Activated CD4-positive, CD25-positive, alpha-beta regulatory T cell treated with anti-CD3 and anti-CD28 coated beads, Interleukin-2, amount 50 U/mL, for 72 hours (primary cell): ENCODE measurements at regions not wholly inside any gene's neighbourhood (a gene's known extent, or its start where the extent isn't known, plus 50 kb on each side); places are given as distances from the start of the nearest gene placed in this dataset.

Source experiments
- DNase-seq: peaks from one replicate; pipeline ENCODE4 v3.0.0; 2021

DNA sequence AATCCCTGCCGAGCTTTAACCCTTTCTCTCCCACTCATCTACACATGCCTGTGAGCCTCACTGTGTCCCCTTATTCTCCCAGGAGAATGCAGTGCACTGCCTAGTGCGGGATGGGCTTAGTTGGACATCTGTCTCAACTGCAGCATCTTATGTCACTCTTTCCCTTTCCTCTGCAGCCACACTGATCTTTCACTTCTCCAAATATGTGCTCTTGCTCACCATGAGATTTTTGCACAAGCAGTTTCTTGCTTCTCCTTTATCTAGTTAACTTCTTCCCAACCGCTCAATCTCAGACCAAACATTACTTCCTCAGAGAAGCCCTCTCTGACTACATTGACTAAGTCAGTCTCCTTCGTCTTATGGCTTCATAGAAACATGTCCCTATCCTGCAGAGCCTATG is 292.3 kb downstream of the KBTBD8 start:
- no peak for DNase-seq

DNA sequence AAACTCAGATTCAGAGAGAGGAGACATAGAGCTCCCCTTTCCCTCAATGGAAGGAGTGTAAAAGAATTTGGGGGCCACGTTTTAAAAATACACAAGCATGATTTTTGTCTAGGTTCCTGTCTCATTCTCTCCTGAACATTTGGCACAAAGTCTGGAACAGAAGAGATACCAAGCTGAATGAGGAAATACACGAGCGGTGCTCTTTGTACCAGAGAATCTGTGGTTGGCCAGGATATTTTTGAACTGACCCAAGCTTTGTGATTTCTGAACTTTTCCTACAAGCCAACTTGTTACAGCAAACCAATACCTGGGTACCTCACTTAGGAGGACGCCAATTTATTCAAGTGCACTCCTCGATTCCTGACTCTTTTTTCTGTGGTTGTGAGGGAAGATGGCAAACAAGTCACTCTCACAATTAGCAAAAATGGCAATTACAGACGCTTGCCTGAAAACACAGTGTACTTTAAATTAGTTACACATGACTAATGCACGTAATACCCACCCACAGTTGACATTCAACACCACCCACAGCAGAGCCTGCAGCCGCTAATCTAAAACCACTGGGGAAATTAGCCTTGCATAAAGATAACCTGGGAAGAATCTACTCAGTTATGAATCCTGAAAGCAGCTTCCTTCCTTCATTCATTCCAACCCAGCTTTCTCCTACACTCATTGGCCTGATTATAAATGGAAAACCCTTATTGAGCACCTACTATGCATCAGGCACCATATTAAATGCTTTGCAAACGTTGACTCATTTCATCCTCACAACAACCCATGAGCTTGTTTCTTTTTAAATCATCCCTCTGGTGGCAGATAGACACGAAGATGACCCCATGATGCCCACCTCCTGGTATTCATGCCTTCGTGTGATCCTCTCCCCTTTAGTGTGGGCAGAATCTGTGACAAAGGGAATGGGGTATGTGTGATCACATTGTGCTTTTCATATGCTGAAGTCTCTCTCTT is 293.5 kb downstream of the KBTBD8 start:
- no peak for DNase-seq

DNA sequence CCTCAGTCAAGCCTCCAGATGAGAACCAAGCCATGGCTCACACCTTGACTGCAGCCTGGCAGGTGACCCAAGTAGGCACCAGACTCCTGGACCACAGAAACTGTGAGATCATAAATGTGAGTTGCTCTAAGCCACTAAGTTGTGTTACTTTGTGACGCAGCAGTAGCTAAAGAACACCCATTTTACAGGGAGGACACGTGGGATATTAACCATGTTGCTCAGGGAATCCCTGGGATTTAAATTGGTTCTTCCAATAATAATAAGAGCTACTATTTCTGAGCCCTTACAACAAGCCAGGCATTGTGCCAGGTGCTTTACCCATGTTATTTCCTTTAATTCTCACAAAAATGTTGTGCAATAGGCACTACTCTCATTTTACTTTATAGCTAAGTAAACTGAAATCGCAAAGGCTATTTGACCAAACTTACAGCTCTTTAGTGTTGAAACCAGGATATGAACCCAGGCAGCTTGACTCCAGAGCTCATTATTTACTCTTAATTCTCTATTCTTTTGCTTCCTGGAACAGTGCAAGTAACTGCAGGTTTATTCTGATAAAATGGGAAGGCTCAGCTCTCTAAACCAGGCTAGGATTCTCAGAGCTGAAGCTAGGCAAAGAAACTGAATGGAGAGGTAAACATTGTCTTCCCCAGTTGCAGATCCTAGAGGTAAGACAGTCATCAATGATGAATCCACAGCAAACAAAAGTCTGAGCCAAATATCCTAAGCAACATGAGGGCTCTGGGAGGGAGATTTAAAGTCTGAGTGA is 294.4 kb downstream of the KBTBD8 start:
- DNase-seq = no peak

DNA sequence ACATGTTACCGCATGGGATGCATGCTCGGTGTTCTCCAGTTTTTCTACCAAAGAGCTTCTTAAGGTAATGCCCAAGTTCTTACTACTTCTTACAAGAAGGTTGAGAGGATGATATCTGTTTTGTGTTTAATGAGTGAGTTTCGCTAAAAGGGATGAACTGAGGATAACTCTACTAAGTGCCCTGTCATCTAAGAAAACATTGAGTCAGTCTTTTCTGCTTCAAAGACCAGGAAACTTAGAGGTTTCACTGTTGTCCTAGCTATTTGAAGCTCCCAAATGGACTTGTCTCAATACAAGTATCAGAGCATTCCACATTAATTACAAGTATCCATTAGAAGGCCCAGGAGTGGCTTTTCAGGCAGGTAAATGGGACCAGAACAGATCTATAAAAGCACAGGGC is 296.2 kb downstream of the KBTBD8 start:
- no peak for DNase-seq

DNA sequence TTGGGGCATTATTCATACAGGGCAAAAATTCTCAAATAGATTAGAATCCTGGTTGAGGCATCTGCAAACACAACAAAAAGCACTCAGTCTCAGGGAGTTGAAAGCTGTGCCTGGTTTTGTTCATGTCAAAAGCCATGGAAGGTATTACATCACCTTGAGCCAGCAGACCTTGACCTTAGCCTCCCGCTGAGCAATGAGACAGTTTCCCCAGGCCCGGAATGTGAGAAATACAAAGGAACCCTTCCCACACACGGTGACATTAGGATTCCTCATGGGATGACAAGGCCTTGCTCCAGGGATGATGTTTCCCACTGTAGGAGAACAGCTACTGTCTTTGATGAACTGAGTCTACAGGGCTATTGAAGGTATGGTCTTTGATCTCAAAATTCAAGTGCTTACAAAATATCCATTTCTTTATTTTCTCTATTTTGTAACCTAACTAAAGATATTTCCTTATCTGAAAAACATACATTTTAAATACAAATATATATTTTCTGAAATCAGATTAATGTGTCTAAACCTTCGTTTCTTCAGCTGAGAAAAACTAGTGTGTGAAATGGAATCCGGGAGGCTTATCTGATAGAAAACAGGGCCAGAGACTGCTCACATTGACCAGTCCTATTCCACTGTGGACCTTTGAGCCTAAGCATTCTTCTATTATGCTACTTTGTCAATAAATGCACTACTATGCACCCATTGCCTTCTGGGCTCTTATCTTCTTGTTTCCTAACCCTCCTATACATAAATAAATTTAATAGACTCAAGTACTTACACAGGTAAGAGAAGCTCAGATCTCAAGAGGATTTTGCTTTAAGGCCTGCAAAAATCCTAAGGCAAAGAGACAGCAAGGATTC is 298.2 kb downstream of the KBTBD8 start:
- DNase-seq = no peak

DNA sequence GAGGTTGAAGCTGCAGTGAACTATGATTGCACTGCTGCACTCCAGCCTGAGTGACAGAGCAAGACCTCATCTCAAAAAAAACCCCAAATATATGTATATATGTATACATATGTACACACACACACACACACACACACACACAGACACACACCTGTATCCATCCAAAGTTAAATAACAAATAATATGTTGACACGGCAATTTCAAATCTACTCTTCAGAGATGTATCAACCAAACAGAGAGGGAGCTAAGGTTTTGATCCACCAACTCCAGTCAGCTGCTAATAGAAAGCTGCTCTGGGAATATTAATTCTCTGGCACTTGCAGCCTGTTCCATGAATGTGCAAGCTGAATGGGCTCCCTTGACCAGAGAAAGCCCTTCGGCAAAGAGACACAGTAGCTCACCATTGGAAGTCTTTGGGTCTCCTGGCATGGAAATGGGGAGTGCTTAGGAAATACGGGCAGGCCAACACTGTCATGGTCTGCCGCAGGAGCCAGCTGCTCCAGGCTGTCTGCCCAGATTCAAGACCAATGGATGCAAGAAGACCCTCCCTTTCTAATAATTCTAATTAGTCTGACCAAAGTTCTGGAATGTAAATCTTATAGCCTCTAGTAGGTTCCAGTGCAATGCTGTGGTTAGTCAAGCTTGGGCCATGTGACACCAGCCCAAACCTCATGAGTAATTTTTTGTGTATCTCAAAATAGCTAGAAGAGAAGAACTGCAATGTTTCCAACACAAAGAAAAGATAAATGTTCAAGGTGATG is 299.8 kb downstream of the KBTBD8 start:
- no peak for DNase-seq

DNA sequence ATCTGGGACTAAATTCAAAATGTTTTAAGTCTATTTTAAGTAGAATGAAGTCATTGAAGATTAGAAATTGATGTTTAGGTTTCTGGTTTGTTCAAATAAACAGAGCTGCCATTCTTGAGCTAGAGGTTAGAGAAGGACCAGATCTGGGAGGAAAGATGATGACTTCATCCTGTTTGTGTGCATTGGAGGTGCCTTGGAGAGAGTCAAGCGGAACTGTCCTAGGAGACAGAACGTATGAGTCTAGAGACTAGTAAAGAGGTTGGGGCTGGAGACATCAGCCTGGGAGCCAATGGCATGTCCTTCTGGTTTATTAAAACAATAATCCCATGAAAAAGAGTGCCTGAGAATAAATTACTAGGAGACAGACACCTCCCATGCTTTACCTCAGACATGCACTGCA is 303.4 kb downstream of the KBTBD8 start:
- DNase-seq = no peak

DNA sequence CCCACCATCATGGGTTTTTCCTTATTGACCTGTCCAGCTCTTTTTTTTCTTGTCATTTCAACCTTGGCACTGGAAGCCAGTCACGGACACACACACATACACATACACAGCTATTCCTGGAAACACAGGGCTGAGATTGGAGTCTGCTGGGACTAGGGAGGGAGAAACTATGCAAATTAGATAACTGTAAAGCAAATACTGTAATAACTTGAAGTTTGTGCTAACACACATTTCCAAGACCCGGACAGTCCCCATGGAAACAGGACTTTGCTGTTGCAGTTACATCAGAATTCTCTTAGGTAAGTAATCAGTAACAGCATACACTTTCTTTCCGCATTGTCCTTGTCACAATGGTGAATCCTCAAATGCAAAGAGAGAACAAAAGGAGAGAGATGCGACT is 304.4 kb downstream of the KBTBD8 start:
- DNase-seq = no peak

DNA sequence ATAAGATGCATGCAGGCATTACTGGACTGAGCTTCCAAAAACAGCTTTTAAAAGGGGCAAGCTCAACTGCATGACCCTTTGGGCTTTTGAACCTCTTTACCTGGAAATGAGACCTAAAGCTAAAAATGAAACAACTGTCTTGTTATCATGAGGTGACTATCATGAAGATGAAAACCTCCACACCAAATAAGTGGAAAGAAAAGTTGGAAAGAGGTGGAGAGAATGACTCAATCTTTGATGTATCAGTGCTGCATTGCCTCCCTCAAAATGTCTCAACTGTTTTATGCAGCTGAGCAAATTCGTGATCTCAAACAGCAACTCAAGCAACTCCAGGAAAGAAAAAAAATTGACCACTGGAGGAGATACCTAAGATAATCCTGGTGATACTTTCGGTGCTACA is 307.1 kb downstream of the KBTBD8 start:
- DNase-seq = no peak

DNA sequence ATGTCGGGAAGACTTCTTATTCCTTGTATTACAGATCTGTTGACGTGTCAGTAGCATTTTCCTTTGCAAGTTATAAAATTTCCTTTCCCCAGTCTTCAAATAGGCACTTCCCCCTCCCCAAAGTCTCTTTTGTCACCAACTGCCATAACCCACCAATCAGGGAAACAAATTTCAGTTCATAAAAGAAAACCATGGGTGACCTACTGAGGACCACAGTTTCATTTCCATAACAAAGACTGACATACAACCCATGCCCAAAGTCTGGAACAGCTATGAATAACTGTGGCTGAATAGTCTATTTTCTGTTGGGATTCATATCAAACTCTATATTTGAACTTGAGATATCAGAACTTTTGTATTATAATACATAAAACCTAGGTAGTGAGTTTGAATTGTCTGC is 307.8 kb downstream of the KBTBD8 start:
- no peak for DNase-seq

DNA sequence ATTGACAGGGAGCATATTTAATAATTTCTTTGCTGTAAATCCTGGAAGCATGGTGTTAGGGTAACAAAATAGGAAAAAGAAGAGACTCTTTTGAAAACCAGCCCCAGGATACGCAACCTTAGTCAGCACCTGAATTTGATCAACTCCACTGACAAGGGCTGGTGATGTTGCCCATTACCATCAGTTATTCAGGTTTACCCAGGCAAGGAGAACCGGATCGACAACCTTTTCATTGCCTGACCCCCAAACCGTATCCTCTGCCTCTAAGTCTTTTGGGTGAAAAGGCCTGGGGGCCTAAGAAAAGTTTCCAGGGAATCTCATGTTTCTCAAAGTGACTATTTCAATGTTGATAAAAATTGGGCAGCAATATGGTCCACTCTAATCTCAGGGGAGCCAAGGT is 313.3 kb downstream of the KBTBD8 start:
- no peak for DNase-seq

DNA sequence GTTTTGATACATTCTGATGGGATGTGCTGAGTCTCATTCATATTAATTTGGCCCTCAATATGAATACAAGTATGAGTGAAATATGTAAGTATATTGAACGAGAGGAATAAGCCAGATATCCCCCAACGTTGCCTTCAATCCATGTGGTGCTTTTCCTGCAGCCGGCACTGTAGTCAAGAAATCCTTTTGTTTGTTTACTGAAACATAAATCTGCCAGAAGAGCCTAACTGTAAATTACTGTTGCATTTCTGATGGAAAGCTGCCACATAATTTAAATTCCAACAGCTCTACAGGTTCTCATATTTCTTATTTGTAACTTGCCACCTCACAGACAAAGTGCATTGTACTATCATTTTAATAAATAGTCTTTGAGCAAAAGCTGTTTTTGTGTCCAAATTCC is 314.0 kb downstream of the KBTBD8 start:
- no peak for DNase-seq

DNA sequence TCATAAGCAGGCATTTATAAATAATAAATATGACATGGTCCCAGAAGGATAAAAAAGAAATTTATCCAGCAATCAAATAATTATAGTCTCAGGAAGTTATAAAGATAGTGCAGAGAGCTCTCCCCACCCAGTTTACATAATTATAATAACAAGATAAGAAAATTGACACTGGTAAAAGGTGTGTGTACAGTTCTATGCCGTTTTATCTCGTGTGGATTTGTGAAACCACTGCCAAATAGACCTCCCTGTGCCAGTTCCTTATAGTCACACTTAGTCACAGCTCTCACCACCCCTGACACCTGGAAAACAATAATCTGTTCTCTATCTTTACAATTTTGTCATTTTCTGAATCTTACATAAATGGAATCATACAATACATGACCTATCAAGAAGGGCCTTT is 320.1 kb downstream of the KBTBD8 start:
- no peak for DNase-seq

DNA sequence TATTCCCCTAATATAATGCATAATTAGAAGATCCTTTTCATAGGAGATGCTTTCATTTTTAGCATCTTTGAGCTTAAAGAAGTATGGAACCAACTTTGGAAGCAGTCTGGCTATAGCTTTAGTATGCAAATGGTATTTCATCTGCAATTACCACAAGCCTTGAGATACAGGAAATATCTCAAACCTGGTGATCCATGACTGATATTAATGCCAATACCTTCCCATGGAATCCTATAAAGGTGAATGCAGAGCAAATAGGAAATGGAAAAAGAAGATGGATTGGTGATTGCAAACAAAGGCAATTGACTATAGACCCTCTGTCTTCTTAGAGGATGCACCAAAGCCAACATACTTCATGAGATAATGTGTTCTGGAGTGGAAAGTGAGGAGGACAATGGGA is 326.4 kb downstream of the KBTBD8 start:
- DNase-seq = no peak
